MM.1S (cell line): ENCODE measurements at regions not wholly inside any gene's neighbourhood (a gene's known extent, or its start where the extent isn't known, plus 50 kb on each side); places are given as distances from the start of the nearest gene placed in this dataset.

Experiments used
- DNase-seq: peaks from one replicate; pipeline ENCODE4 v3.0.0-alpha.2; 2015
- H2AFZ ChIP-seq: fragments of 300-600 bp; sonication (generic); 2 replicates; pipeline ENCODE4 v1.6.0; 2016; ENCODE audit warnings: antibody characterized with exemption, low read length
- H3F3A ChIP-seq: fragments of 300-600 bp; sonication (generic); 2 replicates; pipeline ENCODE4 v1.6.1; 2016; ENCODE audit warnings: mild to moderate bottlenecking, antibody characterized with exemption, low read length, moderate library complexity, mixed read lengths; ENCODE audit not compliant: insufficient read depth
- H3K27ac ChIP-seq: fragments of 300-600 bp; sonication (generic); 2 replicates; pipeline ENCODE4 v1.5.1; 2016; ENCODE audit warnings: mild to moderate bottlenecking, low read length
- H3K27me3 ChIP-seq: fragments of 300-600 bp; sonication (generic); replicated peaks from 2 replicates; pipeline ENCODE4 v1.6.0; 2016; ENCODE audit warnings: low read length; ENCODE audit not compliant: insufficient read depth
- H3K36me3 ChIP-seq: fragments of 300-600 bp; sonication (generic); replicated peaks from 2 replicates; pipeline ENCODE4 v1.6.1; 2016; ENCODE audit warnings: mild to moderate bottlenecking, low read length, mixed read lengths; ENCODE audit not compliant: insufficient read depth
- H3K4me1 ChIP-seq: fragments of 300-600 bp; sonication (generic); 2 replicates; pipeline ENCODE4 v1.6.1; 2016; ENCODE audit warnings: low read length, mixed read lengths
- H3K4me2 ChIP-seq: fragments of 300-600 bp; sonication (generic); 2 replicates; pipeline ENCODE4 v1.6.0; 2016; ENCODE audit warnings: low read depth, low read length
- H3K4me3 ChIP-seq: fragments of 300-600 bp; sonication (generic); 2 replicates; pipeline ENCODE4 v1.5.1; 2016; ENCODE audit warnings: low read length, mixed read lengths
- H3K79me2 ChIP-seq: fragments of 300-600 bp; sonication (generic); 2 replicates; pipeline ENCODE4 v1.6.1; 2016; ENCODE audit warnings: mixed run types, low read length, mixed read lengths
- H3K9ac ChIP-seq: fragments of 300-600 bp; sonication (generic); 2 replicates; pipeline ENCODE4 v1.6.1; 2016; ENCODE audit warnings: low read length, mixed read lengths
- H3K9me2 ChIP-seq: fragments of 300-600 bp; sonication (generic); replicated peaks from 2 replicates; pipeline ENCODE4 v1.6.1; 2016; ENCODE audit warnings: mild to moderate bottlenecking, low read length, mixed read lengths; ENCODE audit not compliant: insufficient read depth
- H3K9me3 ChIP-seq: fragments of 300-600 bp; sonication (generic); replicated peaks from 2 replicates; pipeline ENCODE4 v1.6.1; 2016; ENCODE audit warnings: mild to moderate bottlenecking, low read length, mixed read lengths; ENCODE audit not compliant: insufficient read depth
- H4K20me1 ChIP-seq: fragments of 300-600 bp; sonication (generic); 2 replicates; pipeline ENCODE4 v1.6.1; 2016; ENCODE audit warnings: mild to moderate bottlenecking, low read length, moderate library complexity, mixed read lengths; ENCODE audit not compliant: insufficient read depth
- CTCF ChIP-seq: fragments of 300-600 bp; sonication (generic); IDR thresholded peaks from 2 replicates; pipeline ENCODE4 v1.5.1; 2016; ENCODE audit warnings: antibody characterized with exemption, low read length, mixed read lengths
- EZH2 ChIP-seq: fragments of 300-600 bp; sonication (generic); optimal IDR thresholded peaks from 2 replicates; pipeline ENCODE3; 2017; ENCODE audit warnings: low read depth, mild to moderate bottlenecking, antibody characterized with exemption, low read length, mixed read lengths
- EZH2phosphoT487 ChIP-seq: fragments of 300-600 bp; sonication (generic); IDR thresholded peaks from 2 replicates; pipeline ENCODE4 v1.6.1; 2018; ENCODE audit warnings: antibody characterized with exemption, low read length

GRCh38 chr3:78353231-78353630 lies 1313.3 kb downstream of the ROBO2 start:
- TF ChIP-seq EZH2phosphoT487 (no peak), EZH2 (no peak), CTCF (no peak)
- DNase-seq, result no peak
- H2AFZ ChIP-seq, result no peak overlapping the region
- no peaks in the 10 kb centered on the region for H3K36me3 ChIP-seq
- H3K79me2 ChIP-seq, result no peaks in the 10 kb centered on the region
- H4K20me1 ChIP-seq, result no peaks in the 10 kb centered on the region
- no peaks in the 10 kb centered on the region for H3K27me3 ChIP-seq
- H3F3A ChIP-seq, result no peaks in the 10 kb centered on the region
- H3K4me2 ChIP-seq, result no peak overlapping the region
- no peaks in the 10 kb centered on the region for H3K4me1 ChIP-seq
- H3K4me3 ChIP-seq, result no peak overlapping the region
- H3K9me2 ChIP-seq, result no peaks in the 10 kb centered on the region
- H3K9me3 ChIP-seq, result no peaks in the 10 kb centered on the region
- H3K27ac ChIP-seq, result no peak overlapping the region
- H3K9ac ChIP-seq, result no peak overlapping the region

- Histone ChIP-seq H3K4me3 (no peak overlapping the region), H3K27ac (no peak overlapping the region), H4K20me1 (no peaks in the 10 kb centered on the region), H3F3A (no peaks in the 10 kb centered on the region), H3K9ac (no peak overlapping the region), H3K4me1 (no peaks in the 10 kb centered on the region), H3K9me3 (no peaks in the 10 kb centered on the region), H2AFZ (no peak overlapping the region), H3K4me2 (no peak overlapping the region), H3K36me3 (no peaks in the 10 kb centered on the region), H3K27me3 (no peaks in the 10 kb centered on the region), H3K9me2 (no peaks in the 10 kb centered on the region), H3K79me2 (no peaks in the 10 kb centered on the region)
- DNase-seq, result no peak
- TF ChIP-seq EZH2phosphoT487 (no peak), CTCF (no peak), EZH2 (no peak)
Observed at GRCh38 chr3:78360849-78361248, 1321.0 kb downstream of the ROBO2 start.

- Histone ChIP-seq H3K27me3 (no peaks in the 10 kb centered on the region), H2AFZ (no peak overlapping the region), H3K79me2 (no peaks in the 10 kb centered on the region), H3K4me3 (no peak overlapping the region), H3K4me1 (no peaks in the 10 kb centered on the region), H3K9ac (no peak overlapping the region), H3F3A (no peaks in the 10 kb centered on the region), H4K20me1 (no peaks in the 10 kb centered on the region), H3K4me2 (0 out of 2 replicates have a peak overlapping the region, but pooled peaks have one; percentile 4), H3K9me2 (no peaks in the 10 kb centered on the region), H3K9me3 (no peaks in the 10 kb centered on the region), H3K27ac (no peak overlapping the region), H3K36me3 (no peaks in the 10 kb centered on the region)
- no peak for DNase-seq
- TF ChIP-seq CTCF (no peak), EZH2phosphoT487 (no peak), EZH2 (no peak)
Observed at GRCh38 chr3:78368636-78369345, 1328.9 kb downstream of the ROBO2 start.
